HG02678 (cell line): ENCODE measurements at regions not wholly inside any gene's neighbourhood (a gene's known extent, or its start where the extent isn't known, plus 50 kb on each side); places are given as distances from the start of the nearest gene placed in this dataset.
"Not testable (repeated sequence)": the region's sequence is repeated elsewhere in the genome, so short reads cannot be mapped to it uniquely, and the experiment has no call there.

Experiments
- ATAC-seq: cut with Tn5 transposase; IDR thresholded peaks from one replicate; pipeline ENCODE4 v1.9.1; 2021; ENCODE audit warnings: mild to moderate bottlenecking, moderate library complexity; ENCODE audit not compliant: unreplicated experiment

DNA sequence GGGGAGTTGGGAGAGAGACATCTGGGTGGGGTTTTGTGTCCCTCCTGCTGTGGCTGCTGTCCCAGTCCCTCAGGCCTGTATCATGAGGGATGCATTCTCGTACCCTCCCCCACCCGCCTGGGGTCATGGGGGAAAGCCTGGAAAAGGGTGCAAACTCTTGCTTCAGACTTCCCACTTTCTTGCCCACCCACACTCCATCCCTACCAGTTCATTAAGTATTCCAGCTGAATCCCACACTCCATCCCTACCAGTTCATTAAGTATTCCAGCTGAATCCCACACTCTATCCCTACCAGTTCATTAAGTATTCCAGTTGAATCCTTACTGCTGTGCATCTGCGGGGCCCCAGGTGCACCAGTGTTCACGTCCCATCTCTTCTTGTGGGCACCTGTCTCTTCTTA lies 116.3 kb downstream of the ACAA2 start:
- ATAC-seq, result no peak

DNA sequence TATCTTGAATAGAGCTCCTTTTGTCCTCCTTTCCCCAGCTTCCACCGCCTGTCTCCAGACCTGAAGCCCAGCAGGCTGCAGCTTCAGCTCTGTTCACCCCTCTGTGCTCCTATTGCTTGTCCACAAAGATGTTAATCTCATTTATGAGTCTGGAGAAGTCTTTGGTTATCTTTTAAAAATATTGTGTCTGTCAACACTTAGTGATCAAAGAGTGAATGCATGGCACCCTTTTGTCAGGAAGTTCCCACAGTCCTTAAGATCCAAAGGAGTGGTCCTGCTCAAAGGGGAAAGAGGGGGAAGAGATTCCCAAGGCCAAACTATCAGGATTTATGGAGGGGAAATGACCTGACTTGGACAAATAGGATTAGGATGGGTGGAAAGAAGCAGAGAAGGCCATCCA lies 118.9 kb downstream of the ACAA2 start:
- no peak for ATAC-seq

DNA sequence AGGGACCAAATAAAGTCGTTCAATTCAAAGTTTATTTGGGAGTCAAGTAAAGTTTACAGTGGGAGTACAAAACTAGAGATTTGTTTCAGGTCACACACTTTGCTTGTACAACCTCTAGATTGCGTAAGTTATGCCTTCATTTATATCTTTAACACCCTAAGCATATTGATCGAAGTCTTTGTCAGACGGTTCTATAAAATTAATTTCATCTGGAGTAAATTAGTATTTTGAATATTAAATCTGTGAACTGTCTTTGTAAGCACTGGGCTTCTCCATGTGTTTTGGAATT lies 119.7 kb downstream of the ACAA2 start:
- no peak for ATAC-seq

DNA sequence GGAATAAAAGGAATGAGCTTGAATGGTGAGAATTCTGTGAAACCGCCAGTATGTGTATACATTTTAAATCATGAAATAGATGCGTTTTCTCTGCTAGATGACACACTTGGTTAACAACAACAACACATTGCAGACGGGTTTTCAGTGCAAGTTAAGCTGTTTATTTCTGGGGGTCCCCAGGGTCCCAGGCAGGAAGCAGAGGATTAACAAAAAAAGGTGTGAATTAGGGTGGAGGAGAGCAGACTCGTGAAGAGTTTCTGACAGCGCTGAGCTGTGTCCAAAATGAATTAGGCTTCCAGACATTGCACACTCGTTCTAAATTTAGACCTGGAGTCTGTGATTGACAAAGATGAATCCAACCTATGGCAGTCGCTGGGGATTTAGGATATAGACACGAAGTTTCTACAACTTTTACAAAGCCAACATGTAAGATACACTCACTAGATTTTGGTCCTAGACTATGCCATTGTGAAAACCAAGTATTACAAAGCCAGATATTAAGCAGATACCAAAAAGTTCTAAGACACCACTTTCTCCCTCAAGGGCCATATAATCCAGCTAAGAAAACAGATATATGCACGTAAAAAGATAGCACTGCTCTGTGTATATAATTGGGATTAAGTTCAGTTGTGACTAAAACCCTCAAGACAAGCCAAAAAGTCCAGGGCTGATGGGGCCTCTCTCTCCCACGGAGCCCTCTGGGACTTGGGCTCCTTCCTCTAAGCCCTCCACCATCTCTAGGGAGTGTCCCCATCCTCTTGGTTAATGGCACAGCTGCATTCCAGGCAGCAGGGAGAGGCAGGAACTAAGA lies 120.2 kb downstream of the ACAA2 start:
- ATAC-seq, result no peak

DNA sequence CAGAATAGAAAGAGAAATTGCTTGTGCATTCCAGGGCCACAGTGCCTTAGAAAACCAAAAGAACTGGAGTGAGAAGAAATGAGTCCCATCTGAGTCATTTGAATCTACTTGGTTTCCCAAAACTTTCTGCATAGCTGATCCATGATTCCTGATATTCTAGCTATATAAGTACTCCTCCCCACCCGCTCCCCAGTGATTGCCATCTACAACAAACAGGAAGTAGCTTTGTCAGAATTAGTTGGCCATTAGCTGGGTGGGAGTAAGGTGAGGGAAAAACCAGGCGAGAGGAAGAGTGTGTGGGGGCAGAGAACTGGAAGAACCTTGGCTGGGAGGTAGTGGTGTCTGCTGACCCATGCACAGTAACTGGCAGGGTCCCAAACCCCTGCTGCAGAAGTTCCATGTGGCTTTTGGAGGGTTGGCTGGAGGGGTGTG lies 122.1 kb downstream of the ACAA2 start:
- no peak for ATAC-seq

DNA sequence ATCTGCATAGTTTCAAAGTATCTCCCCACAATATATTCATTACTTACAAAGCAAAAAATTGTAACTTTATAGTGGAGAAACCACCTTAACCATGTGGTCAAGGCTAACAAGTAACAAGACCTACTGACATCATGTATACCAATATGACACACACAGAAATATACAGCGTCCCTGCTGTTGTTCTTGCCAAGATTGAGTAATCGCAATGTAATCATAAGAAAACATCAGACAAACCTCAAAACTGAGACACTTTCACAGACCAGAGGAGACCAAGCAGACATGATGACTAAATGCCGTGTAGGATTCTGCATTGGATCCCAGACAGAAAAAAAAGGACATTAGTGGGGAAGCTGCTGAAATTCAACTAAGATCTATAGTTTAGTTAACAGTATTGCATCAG lies 123.0 kb downstream of the ACAA2 start:
- no peak for ATAC-seq

DNA sequence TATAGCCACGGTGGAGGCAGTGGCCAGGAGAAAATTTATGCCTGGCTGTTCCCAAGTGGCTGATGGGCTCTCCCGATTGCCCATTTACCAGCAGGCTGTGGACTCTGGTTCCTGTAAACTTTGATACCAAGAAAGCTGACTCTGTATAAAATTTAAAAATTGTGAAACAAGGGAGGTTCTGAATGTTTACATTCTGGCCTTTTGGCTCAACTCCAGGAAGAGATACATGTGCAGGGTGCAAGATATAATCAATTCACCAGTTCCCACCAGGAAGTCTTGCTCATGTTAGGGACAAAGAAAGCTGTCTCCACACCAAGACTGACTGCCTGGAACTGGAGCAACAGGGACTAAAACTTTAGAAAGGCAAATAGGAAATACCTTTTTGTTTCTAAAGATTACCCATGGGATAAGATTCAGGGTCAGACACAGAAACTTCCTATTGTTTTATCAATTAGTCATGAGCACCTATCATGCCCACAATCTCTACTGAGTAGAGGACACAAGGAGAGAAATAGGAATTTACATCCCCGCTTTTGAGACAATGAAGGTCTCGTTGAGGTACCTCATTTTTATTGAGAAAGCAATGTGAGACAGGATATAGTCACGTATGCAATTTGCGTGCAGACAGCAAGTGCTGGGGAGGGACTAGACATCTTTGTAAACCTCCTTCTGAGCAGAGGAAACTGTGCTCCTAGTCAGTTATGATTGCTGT lies 123.5 kb downstream of the LIPG start:
- no peak for ATAC-seq

DNA sequence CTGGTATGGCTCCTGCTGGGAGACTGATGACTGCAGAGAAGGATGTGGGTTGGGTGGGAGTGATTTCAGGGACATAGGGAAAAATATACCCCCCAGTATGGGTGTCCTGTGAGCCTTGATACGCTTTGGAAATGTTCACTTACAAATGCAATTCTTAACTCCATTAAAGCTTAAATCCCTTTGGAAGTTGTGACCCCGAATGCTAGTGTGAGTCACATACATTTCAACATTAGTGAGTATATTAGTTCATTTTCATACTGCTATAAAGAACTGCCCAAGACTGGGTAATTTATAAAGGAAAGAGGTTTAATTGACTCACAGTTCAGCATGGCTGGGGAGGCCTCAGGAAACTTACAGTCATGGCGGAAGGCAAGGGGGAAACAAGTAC lies 120.9 kb downstream of the LIPG start:
- ATAC-seq, result not testable (repeated sequence)

DNA sequence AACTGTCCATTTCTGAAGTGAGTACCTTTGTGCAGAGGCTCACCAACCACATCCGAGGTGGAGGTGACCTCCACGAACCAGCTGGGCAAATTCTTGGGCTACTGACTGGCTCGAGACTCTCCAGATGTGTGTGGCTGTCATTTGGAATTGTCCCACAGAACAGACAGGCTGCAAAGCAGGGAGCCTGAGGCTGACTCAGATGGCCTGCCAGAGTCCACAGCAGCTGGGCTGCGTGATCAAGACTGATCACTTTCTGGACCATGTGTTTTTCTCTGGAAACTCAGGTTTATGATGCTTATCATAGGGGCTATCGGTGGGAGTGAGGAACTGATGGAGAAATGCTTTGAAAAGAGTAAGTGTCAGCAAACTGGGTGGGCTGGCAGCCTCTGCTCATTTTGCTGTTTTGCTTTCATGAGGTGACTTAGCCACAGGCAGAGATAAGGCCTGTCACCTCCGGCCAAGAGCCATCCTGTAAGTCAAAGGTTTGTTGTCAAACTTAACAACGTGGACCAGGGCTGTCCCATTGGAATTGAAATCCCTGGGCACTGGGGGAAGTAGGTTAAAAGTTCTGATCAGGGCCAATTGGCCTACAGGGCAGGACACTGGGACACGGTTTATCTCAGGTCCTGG lies 120.4 kb downstream of the LIPG start:
- ATAC-seq, result no peak

DNA sequence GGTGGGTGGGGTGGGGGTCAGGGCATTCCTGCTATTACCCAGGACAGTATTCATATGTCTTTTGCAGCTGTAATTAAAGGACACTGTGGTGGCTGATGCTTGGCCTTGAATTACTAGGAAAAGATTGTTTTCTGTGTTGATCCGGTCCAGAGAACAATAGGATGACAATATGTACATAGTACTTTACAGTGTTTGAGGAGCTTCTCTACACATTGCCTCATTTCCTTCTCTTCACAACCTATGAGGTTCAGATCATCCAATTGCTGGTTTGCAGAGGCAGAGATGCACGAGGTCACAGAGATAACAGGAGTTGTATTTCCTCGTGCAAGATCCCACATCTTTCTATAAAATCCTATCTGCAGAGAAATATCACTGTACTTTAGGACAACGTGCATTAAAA lies 119.5 kb downstream of the LIPG start:
- ATAC-seq, result no peak

DNA sequence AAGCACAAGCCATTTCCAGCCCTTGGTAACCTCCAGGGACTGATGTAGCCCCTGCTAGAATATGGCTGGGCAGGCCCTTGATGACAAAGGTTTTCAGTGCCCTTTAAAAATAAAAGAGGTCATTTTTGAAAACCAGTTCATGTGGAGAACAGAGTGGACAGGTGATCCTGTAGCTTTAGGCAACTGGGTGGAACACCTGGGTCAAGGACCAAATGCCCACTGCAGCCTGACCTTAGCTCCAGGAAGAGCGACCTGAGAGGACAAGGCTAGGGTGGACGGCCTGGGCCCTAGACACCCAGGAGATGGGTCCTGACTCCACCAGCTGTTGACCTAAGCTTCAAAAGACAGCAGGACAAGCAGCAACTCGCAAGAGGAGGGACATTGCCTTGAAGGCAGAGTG lies 116.6 kb downstream of the LIPG start:
- ATAC-seq, result no peak

DNA sequence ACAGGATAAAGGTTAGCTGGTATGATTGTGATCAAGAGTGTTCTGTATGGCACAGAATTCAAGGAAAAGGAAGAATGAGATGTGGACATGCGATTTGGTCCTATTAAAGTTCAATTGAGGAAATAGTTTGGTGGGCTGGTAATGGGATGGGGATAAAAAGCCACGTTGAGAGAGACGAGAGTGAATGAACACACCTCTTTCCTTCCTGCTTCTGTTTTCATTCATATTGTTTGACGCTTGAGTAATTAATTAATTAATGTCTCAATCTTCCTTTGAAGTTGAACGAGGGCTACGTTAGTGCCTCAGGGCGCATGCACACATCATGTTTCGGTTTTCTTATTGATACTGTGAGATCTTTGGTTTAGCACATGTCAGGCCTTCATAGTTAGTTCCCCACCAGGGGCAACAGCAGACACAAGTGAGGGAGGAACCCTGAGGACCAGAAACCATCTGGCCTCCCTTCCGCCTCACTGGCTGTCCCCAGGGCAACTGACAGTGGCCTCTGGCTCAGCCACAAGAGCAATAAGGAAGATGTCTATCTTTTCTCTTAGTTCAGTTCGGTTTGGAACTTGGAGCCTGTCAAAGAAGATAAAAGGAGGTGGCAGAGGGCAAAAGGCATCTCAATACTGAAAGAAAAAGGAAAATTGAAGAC lies 116.0 kb downstream of the LIPG start:
- peak; percentile 86 for ATAC-seq

DNA sequence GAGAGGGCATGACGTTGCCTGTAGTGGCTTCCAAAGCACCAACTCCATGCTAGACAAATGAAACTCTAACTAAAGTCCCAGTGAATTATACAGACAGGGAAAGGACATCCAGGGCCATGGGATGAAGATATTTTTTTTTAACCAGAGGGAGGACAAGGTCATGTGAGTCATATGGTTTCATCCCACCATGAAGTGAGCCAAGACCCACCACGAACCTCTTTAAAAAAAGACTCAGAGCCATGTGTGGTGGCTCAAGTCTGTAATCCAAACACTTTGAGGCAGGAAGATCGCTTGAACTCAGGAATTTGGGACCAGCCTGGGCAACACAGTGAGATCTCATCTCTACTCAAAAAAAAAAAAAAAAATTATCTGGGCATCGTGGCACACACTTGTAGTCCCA lies 115.2 kb downstream of the LIPG start:
- ATAC-seq, result no peak

DNA sequence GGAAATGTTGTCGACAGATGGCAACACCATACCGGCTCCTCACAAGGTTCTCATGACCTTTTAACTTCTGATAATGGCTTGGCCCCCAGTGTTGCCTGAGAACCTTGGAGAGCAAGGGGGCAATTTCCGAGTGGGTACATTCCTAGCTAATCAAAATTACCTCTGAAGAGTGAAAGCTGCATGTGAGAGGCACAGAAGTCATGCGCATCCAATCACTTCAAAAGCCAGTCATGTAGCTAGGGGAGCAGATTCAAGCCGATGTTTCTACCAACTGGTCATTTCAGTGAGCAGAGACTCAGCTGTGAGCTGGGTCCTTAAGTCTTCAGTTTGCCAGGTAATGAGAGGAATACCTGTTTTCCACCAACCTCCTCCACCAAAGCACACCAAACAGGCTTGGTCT lies 111.4 kb downstream of the LIPG start:
- ATAC-seq, result no peak

DNA sequence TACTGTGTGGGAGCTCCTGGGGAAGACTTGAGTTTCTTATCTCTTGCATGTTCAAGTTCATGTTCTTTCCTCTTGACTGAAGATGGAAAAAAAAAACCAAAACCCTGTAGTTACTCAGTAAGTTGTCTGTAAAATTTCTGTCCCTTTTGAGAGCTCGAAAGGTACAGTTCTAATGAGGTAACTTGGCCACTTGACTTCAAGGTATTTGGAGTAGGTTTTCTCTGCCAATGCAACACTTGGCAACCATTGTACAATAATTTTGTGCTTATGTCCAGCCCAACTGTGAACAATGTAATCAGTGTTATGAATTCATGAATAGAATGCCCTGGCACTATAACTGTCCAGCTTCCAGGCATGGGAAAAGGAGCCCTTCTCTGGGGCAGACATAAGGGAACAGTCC lies 111.0 kb downstream of the LIPG start:
- no peak for ATAC-seq

DNA sequence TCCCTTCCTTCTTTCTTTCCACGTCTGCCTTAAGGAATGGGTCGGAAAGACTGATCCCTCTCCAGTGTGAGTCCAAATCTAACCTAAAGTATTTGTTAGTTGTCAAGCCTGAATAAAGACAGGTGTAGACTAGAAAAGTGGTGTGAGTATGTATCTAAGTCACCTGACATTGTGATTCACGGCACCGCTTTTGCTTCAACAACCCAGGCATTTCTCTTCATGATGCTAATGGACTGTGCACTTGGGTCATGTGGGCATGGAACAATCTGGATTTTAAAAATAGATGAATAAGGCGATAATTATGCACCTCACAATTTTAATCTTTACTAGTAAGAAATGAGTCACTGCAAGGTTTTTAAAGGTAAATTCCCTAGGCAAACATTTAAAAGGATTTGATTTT lies 107.5 kb downstream of the LIPG start:
- ATAC-seq, result no peak

DNA sequence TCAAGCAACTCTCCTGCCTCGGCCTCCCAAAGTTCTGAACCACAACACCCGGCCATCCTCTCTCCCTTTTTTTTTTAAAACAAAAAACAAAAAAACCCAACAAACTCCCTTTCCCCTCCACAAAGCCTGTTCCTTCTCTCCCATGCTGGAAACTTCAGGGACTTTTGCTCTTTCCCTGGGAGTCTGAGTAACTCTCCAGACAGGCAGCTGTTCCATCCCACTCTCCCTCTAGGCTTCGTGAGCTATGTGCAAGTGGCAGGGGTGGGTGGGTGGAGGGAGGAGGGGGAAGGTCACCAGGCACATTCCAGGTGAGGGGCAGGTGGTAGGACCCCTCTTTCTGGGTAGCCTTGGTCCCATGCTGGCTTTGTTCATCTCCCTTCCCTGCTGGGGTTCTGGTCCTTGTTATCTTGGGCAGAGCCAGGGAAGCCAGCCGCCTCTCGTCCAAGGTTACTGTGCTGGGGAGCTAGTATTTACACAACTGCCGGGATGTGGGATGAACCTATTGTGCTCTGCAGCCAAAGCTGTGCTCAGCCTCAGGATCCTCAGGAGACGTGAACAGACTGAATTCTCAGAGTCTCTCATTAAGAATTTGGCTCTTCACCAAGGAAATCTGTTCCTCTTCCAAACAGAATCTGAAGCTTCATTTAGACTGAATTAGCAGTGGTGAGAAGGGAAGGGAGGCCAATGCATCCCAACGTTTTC lies 106.9 kb downstream of the LIPG start:
- no peak for ATAC-seq

DNA sequence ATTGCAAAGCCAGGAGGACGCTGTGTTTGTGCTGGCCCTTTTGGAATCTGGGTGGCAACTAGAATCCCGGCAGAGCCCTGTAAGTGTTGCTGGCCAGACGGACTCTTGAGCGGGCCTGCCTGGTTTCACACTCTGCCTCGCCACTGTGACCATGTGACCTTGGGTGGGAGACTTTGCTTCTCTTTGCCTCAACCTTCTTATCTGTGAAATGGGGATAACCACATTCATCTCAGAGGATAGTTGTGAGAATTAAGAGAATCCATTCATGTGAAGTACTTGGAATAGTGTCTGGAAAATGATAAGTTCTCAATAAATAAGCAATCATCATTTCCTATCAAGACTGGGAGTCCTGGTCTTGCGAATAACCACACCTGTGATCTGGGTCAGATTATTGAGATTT lies 105.6 kb downstream of the LIPG start:
- ATAC-seq, result no peak

DNA sequence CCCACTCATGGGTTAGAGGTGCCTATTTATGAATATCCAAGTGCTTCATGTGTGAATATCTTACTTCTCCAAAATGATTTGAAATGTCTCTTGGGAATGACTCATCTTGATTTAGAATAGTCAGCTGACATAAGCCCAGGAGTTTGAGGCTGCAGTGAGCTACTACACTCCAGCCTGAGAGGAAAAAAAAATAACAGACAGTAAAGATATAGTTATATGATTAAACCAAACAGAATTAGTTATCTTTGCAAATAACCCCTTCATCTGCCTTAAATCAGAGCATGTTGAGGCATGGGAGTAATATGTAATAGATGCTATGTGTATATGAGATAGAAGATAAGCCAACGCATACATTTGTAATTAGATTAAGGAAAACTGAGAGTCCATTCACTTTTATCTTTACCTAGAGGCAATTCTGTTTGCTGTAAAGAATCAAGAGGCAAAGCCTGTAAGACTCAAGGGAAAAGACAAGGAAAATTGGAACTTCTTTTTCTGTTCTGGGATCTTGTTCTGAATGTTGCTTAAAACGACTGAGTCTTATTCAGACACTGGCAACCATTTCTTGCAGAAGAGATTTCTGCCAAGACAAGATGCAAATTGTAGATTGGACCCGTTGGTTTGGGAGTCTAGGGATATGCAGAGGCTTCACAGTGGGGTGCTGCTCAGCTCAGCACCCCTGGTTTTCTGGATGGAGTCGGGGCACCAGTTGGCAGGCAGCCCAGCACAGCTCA lies 104.4 kb downstream of the LIPG start:
- ATAC-seq, result no peak
